ENCODE measurements at regions not wholly inside any gene's neighbourhood (a gene's known extent, or its start where the extent isn't known, plus 50 kb on each side); places are given as distances from the start of the nearest gene placed in this dataset.

- H3K27me3 ChIP-seq, result no peaks in the 10 kb centered on the region
- H3K4me3 ChIP-seq, result no peak overlapping the region
- no peaks in the 10 kb centered on the region for H3K4me1 ChIP-seq
- H3K27ac ChIP-seq, result no peak overlapping the region
- intact Hi-C loops (cut with DNase I), result no loop called here
- no peak for DNase-seq (ENCODE audit: extremely low spot score in 2 of 2)
- H3K36me3 ChIP-seq, result no peaks in the 10 kb centered on the region
- TF ChIP-seq POLR2AphosphoS5 (IDR thresholded peaks at IDR 0.05; ENCODE audit: insufficient read depth in 1 of 2, low read depth in 1 of 2), result no peak
- TF ChIP-seq, protein P1, sequence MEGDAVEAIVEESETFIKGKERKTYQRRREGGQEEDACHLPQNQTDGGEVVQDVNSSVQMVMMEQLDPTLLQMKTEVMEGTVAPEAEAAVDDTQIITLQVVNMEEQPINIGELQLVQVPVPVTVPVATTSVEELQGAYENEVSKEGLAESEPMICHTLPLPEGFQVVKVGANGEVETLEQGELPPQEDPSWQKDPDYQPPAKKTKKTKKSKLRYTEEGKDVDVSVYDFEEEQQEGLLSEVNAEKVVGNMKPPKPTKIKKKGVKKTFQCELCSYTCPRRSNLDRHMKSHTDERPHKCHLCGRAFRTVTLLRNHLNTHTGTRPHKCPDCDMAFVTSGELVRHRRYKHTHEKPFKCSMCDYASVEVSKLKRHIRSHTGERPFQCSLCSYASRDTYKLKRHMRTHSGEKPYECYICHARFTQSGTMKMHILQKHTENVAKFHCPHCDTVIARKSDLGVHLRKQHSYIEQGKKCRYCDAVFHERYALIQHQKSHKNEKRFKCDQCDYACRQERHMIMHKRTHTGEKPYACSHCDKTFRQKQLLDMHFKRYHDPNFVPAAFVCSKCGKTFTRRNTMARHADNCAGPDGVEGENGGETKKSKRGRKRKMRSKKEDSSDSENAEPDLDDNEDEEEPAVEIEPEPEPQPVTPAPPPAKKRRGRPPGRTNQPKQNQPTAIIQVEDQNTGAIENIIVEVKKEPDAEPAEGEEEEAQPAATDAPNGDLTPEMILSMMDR (IDR thresholded peaks at IDR 0.05), result no peak
- TF ChIP-seq POLR2A (IDR thresholded peaks at IDR 0.05), result no peak
- no peaks in the 10 kb centered on the region for H3K9me3 ChIP-seq
These were observed 253.6 kb upstream of the FLRT2 start for GRCh38 chr14:85276161-85276978.

GRCh38 chr14:85276979-85277228 is 253.0 kb upstream of the FLRT2 start:
- no peaks in the 10 kb centered on the region for H3K9me3 ChIP-seq
- no peak for DNase-seq (ENCODE audit: extremely low spot score in 2 of 2)
- TF ChIP-seq POLR2A (IDR thresholded peaks at IDR 0.05) (no peak), POLR2AphosphoS5 (IDR thresholded peaks at IDR 0.05; ENCODE audit: insufficient read depth in 1 of 2, low read depth in 1 of 2) (no peak)
- TF ChIP-seq, protein P1 (IDR thresholded peaks at IDR 0.05), result no peak
- H3K36me3 ChIP-seq, result no peaks in the 10 kb centered on the region
- no peaks in the 10 kb centered on the region for H3K27me3 ChIP-seq
- no peak overlapping the region for H3K4me3 ChIP-seq
- intact Hi-C loops (cut with DNase I), result no loop called here
- no peak overlapping the region for H3K27ac ChIP-seq
- H3K4me1 ChIP-seq, result no peaks in the 10 kb centered on the region

DNA sequence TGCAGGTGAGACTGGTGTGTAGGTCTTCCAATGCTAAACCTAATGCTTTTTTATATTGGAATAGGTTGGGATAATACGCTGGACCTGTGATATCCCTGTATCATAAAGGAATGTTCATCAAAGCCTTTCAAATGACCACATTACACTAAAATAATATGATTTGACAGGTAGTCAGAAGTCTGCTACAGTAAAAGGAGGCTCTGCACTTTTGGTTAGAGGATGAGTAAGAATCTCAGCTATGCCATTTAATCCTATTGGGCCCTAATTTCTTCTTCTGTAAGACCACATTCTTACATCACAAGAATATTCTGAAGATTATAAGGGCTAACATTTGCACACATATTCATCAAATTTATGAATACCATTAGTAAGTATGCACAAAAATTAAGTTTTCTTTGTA is 250.5 kb upstream of the FLRT2 start:
- Histone ChIP-seq H3K36me3 (no peaks in the 10 kb centered on the region), H3K27me3 (no peaks in the 10 kb centered on the region), H3K9me3 (no peaks in the 10 kb centered on the region), H3K4me1 (no peaks in the 10 kb centered on the region), H3K4me3 (no peak overlapping the region), H3K27ac (no peak overlapping the region)
- TF ChIP-seq, protein P1 (IDR thresholded peaks at IDR 0.05), result no peak
- no peak for TF ChIP-seq POLR2AphosphoS5 (IDR thresholded peaks at IDR 0.05; ENCODE audit: insufficient read depth in 1 of 2, low read depth in 1 of 2)
- TF ChIP-seq POLR2A (IDR thresholded peaks at IDR 0.05), result no peak
- DNase-seq (ENCODE audit: extremely low spot score in 2 of 2), result no peak
- intact Hi-C loops (cut with DNase I), result no loop called here

GRCh38 chr14:85280074-85280473 is 249.9 kb upstream of the FLRT2 start:
- Histone ChIP-seq H3K27ac (no peak overlapping the region), H3K27me3 (no peaks in the 10 kb centered on the region), H3K36me3 (no peaks in the 10 kb centered on the region), H3K4me1 (no peaks in the 10 kb centered on the region), H3K9me3 (no peaks in the 10 kb centered on the region), H3K4me3 (no peak overlapping the region)
- intact Hi-C loops (cut with DNase I), result no loop called here
- TF ChIP-seq, protein P1 (IDR thresholded peaks at IDR 0.05), result no peak
- TF ChIP-seq POLR2A (IDR thresholded peaks at IDR 0.05) (no peak), POLR2AphosphoS5 (IDR thresholded peaks at IDR 0.05; ENCODE audit: insufficient read depth in 1 of 2, low read depth in 1 of 2) (no peak)
- no peak for DNase-seq (ENCODE audit: extremely low spot score in 2 of 2)

- DNase-seq (ENCODE audit: extremely low spot score in 2 of 2), result no peak
- Histone ChIP-seq H3K9me3 (no peaks in the 10 kb centered on the region), H3K4me1 (no peaks in the 10 kb centered on the region), H3K27me3 (no peaks in the 10 kb centered on the region), H3K27ac (no peak overlapping the region), H3K36me3 (no peaks in the 10 kb centered on the region), H3K4me3 (no peak overlapping the region)
- TF ChIP-seq POLR2A (IDR thresholded peaks at IDR 0.05) (no peak), POLR2AphosphoS5 (IDR thresholded peaks at IDR 0.05; ENCODE audit: insufficient read depth in 1 of 2, low read depth in 1 of 2) (no peak)
- TF ChIP-seq, protein P1 (IDR thresholded peaks at IDR 0.05), result no peak
- intact Hi-C loops (cut with DNase I), result no loop called here
These were observed 248.0 kb upstream of the FLRT2 start for GRCh38 chr14:85281921-85282320.

Data from vagina (tissue), 2 donors.